Fibroblast of skin of abdomen (primary cell): ENCODE measurements at regions not wholly inside any gene's neighbourhood (a gene's known extent, or its start where the extent isn't known, plus 50 kb on each side); places are given as distances from the start of the nearest gene placed in this dataset.
"Not testable (repeated sequence)": the region's sequence is repeated elsewhere in the genome, so short reads cannot be mapped to it uniquely, and the experiment has no call there.

ENCODE experiments used
- DNase-seq: peaks from one replicate; pipeline ENCODE4 v3.0.0-alpha.2; 2013

DNA sequence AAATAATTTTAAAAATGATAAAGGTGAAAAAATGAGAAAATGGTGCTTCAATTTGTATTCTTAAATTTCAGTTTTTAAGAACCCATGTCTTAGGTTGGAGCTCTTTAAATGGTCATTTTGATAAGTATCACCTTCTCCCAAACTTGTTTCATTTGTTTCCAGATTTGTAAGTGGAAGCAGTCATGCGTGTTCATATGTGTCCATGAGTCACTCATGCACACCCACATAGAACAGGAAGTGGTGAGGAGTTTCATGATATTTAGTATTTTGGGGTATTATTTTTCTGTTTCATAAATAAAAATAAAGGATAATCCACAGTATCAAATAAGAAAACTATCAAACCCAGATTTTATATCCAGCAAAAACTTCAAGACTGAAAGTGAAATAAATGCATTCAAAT, 570.4 kb upstream of the ST8SIA4 start:
- DNase-seq, result peak; percentile 6

GRCh38 chr5:101461455-101461854, 558.4 kb upstream of the ST8SIA4 start:
- DNase-seq, result no peak

DNA sequence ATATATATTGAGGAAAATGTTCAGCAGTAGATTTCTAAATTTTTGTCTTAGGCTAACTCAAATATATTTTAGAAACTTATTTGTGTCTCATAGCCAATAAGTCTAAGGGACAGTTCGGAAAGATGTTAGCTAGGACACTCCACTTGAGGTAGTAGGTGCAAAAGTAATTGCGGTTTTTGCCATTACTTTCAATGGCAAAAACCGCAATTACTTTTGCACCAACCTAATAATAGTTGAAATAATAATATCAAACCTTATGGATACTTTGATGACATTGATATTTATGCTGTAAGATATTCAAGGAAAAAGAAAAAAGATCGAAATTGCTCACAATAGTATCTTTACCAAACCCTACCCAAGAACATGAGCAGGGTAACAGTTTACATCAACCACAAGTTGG, 555.5 kb upstream of the ST8SIA4 start:
- DNase-seq, result no peak

DNA sequence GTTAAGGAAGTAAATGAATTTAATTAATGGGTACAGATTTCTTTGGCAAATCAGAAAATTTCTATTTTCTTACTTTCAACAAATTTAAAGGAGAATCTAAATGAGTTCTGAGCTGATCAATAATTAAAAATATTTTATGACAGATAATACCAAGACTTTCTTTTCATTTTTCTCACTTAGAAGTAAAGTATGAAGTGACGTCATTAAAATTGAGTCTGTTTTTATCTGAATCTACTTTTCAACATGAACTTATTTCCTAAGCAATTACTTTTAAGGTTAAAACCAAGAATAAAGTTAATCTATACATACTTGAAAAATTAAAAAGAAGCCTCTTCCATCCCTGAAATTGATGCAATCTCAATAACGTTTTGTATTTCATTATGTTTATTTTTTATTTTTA, 552.8 kb upstream of the ST8SIA4 start:
- no peak for DNase-seq

GRCh38 chr5:101455048-101455447, 552.0 kb upstream of the ST8SIA4 start:
- DNase-seq, result no peak

DNA sequence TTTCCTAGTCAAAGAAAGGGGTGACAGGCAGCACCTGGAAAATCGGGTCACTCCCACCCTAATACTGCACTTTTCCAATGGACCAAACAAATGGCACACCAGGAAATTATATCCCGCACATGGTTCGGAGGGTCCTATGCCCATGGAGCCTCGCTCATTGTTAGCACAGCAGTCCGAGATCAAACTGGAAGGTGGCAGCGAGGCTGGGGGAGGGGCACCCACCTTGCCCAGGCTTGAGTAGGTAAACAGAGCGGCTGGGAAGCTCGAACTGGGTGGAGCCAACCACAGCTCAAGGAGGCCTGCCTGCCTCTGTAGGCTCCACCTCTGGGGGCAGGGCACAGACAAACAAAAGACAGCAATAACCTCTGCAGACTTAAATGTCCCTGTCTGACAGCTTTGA, 539.2 kb upstream of the ST8SIA4 start:
- not testable (repeated sequence) for DNase-seq

- no peak for DNase-seq
Measured at GRCh38 chr5:101440173-101440572, 537.1 kb upstream of the ST8SIA4 start.

DNA sequence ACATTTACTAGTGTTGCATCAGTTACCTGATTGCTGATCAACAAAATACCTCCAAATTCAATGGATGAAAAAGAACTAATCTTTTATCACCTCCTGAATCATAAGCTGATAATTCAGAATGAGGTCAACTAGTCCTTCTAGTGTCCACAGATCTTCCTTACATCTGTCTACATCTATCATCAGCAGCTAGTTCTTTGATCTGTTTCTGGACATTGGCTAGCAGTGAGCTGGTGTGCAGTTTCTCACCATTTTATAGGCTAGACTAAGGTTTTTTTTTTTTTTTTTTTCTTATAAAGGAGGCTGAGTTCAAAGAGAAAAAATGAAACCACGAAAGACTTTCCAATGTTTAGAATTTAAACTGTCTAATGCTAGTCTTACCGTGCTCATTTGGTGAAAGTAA, 534.3 kb upstream of the ST8SIA4 start:
- DNase-seq, result no peak

GRCh38 chr5:101435768-101436167, 532.7 kb upstream of the ST8SIA4 start:
- no peak for DNase-seq

DNA sequence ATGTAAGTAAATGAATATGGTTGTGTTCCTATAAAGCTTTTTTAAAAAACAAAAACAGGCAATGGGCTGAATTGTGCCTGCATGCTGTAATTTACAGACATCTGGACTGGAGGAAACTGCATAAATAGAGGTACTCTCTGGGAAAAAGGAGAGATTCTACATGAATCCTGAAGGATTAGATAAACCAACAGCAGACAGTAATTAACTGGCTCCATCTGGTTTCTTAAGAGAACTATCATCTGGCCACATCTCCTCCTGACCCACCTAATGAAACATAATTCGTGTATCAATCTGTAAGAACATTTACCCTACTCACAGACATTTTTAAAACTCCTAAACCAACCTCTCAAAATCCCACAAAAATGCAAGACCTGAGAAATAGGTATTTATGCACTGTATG, 528.1 kb upstream of the ST8SIA4 start:
- DNase-seq, result no peak

DNA sequence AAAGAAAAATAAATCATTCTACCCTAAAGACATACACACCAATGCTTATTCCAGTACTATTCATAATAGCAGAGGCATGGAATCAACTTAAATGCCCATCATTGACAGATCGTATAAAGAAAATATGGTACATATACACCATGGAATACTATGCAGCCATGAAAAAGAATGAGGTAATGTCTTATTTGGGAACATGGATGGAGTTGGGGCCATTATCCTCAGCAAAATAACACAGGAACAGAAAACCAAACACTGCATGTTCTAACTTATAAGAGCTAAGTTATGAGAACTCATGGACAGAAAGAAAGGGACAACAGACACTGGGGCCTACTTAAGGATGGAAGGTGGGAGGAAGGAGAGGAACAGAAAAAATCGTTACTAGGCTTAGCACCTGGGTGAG, 527.5 kb upstream of the ST8SIA4 start:
- no peak for DNase-seq

DNA sequence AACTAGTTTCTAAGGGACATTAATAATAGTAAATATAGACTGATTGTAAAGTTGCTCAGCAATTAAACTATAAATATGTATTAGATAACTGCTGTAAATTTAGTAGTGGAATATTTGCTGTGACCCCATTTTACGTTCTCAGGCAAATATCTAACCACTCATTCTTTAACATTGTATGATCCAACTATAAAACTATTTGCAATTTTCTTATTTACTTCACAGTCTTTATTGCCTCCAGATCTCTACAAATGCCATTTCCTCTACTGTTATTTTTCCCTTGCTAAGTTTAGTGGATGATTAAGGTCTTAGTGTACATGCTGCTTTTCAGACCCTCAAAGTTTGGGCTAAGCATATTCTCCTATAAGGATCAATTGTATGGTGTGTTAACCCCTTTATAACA, 526.2 kb upstream of the ST8SIA4 start:
- peak; percentile 72 for DNase-seq

DNA sequence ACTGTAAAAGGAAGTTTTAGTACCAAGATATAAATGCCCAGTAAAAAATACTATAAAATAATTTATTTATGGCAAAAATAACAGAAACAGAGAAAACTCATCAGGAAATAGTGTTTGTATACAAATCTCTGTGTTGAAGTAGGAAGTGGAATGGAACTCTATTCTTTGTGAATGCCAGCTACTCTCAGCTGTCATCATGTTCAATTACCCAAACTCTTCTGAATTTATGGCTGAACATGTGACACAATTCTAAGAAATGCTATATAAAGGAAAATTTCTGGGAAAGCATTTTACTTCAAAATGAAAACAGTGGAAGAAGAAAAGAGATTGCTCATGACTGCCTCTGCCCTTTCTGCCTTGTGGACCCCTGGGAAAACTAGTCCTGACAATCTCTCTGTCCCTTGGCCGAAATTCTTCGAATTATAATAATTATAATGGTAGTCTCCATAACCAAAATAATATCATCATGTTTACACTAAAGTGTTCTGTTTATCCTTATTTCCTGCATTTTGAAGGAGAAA, 522.3 kb upstream of the ST8SIA4 start:
- peak; percentile 70 for DNase-seq

- DNase-seq, result peak; percentile 85
Measured at GRCh38 chr5:101424530-101425175, 521.6 kb upstream of the ST8SIA4 start.

DNA sequence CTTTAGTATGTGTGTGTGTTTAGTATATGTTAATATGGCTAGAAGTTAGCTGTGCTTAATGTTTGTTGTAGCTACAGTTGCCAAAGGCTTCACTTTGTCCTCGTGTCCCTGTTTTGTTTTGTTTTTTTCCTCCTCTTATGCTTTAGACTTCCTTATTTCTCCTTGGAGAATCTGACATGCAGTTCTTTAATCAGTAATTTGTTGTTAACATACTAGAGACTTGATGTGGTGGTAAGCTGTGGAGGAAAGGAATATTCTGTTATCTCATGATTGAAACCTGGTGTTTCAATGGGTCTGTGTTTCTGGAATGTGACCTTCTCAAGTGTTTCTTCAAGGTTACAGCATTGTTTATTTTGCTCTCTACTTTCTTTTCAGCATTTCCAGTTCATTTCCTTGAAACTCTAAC, 515.6 kb upstream of the ST8SIA4 start:
- no peak for DNase-seq

DNA sequence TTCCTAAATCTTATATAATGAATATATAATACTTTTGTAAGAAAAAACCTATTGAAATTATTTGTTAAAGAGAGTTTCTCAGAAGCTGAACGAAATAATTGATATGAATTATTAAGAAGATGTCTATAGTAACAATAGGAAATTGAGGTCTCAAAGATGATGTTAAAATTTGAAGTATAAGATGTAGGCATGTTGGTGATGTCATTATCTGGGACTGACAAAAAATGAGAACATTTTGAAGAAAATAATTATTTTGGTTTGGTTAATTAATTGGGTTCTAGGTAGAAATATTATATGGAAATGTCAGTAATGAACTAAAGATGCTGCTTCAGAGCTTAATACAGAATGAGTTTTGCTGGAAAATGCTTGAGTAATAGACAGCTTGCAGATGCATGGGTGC, 501.4 kb upstream of the ST8SIA4 start:
- no peak for DNase-seq

GRCh38 chr5:101393795-101394450, 490.8 kb upstream of the ST8SIA4 start:
- peak; percentile 15 for DNase-seq

DNA sequence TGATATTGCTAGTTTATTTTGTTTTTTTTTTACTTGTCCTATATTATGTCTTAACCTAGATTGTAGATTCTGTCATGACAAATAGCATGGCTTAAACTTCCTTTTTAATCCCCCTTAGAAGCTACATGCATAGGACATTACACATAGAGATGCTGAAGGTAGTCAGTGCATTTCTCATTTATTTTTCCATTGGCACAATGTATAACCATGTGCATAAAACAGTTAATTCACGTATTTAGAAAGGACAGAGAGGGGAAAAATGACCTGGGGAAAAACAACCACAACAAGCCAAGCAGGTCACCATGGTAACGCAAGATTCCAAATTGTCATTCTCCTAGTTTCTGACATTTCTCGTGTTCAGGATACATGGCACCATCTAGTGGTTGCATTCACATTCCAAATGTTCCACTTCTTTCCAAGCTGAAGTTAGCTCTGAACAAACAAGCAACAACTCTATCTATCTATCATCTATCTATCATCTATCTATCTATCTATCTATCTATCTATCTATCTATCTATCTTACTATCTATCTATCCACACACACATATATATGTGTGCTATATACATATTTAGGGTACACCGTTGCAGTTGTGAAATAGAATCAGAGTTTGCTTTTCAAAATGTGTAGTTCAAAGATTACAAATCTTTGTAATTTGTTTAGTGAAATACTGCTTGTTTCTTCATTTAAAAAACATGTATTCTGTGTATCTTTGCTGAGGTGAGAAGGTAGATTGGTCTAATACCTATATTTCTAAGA, 487.2 kb upstream of the ST8SIA4 start:
- peak; percentile 60 for DNase-seq

GRCh38 chr5:101385276-101385675, 482.2 kb upstream of the ST8SIA4 start:
- no peak for DNase-seq

DNA sequence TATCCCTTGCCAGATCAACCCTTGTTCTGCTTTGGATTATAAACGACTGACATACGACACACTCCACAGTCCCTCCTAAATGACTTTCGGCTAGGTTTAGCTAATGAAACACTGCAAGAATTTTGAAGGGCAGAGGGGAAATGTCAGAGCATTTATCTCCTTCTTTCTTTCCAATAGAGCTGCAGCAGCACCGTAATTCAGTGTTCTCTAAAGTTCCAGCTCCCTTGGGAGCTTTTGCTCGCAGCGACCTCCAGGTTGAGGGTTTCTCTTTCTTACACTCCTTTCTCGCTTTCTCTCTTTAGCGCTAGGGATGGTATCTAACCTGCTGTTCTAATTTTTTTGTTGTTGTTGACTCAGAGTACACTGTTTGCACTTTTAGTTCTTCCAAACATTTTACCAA, 467.1 kb upstream of the ST8SIA4 start:
- no peak for DNase-seq

DNA sequence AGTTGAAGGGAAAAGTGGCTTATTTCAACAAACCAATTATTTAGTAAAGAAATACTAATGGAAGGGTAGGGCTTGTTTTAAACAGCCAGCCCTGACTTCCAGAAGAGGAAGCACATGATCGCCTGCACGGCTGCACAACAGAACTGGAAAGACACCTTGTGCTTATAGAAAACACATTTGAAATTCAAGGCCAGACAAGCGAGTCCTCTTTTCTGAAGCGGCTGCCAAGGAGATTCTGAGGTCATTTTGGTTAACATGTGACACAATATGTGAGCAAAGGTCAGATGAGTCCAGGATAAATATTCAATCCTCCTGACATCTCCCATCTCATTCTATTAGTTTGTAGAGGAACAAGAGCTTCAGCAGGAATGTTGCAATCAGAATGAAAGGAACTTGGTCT, 461.4 kb upstream of the ST8SIA4 start:
- DNase-seq, result peak; percentile 4

GRCh38 chr5:101362067-101362466, 459.0 kb upstream of the ST8SIA4 start:
- no peak for DNase-seq

DNA sequence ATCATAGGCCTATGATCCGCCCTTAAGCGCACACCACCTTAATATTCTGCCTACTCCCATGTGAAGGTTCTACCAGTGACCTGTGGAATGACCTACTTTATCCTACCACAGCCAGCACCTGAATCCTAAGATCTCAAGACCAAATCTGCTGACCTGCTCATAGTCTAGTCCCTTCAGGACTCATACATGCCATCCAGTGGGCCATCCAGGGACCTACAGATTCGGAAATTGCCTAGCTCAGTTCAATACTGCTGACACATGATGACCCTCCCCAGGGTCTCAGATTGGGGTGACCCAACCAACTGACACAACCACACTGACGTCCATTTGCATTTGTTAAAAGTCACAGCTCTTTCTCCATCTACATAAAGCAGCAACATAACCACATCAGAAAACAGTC, 443.8 kb upstream of the ST8SIA4 start:
- no peak for DNase-seq

DNA sequence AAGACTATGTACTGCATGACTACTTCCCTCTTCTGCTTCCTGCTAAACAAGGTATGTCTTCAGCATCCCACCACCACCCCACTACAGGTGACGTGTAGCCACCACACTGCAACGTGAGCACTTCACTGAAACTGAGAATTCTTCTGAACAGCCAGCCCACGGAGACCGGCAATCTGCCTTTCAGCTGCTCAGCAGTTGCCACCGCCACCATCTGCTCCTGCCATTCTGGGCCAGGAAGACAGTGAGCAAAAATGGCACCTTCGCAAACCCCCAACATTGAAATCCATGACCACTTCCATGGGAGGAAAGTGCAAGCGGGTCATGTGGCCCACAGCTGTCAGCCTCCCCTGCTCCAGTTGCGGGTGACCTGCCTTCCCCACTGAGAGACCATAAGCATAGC, 443.4 kb upstream of the ST8SIA4 start:
- DNase-seq, result no peak
